Astrocyte (in vitro differentiated cells and primary cell): ENCODE measurements at regions not wholly inside any gene's neighbourhood (a gene's known extent, or its start where the extent isn't known, plus 50 kb on each side); places are given as distances from the start of the nearest gene placed in this dataset.

Source experiments
- DNase-seq: peaks from one replicate; pipeline ENCODE4 v3.0.0-alpha.2; 2010; ENCODE audit warnings: low read depth
- FAIRE-seq: peaks from 2 replicates; lab custom pipeline; 2011; peaks lifted over from hg19 to GRCh38; lab: Jason Lieb, UNC
- H2AFZ ChIP-seq: 2 replicates; pipeline ENCODE4 v1.6.0; 2012; ENCODE audit warnings: low read depth, low read length, inconsistent platforms
- H3K27ac ChIP-seq: 2 replicates; pipeline ENCODE4 v1.5.1; 2011; ENCODE audit warnings: low read depth, low read length, inconsistent platforms
- H3K27me3 ChIP-seq: 2 replicates; pipeline ENCODE4 v1.6.0; 2011; ENCODE audit warnings: low read length, inconsistent platforms; ENCODE audit not compliant: insufficient read depth
- H3K36me3 ChIP-seq: 2 replicates; pipeline ENCODE4 v1.5.1; 2011; ENCODE audit warnings: low read length, inconsistent platforms; ENCODE audit not compliant: insufficient read depth
- H3K4me1 ChIP-seq: 2 replicates; pipeline ENCODE4 v1.5.1; 2011; ENCODE audit warnings: low read length, inconsistent platforms; ENCODE audit not compliant: insufficient read depth
- H3K4me2 ChIP-seq: 2 replicates; pipeline ENCODE4 v1.6.0; 2012; ENCODE audit warnings: low read length, inconsistent platforms
- H3K4me3 ChIP-seq: 2 replicates; pipeline ENCODE4 v1.5.1; 2011; ENCODE audit warnings: low read depth, mild to moderate bottlenecking, low read length, inconsistent platforms; ENCODE audit not compliant: insufficient read depth
- H3K79me2 ChIP-seq: 2 replicates; pipeline ENCODE4 v1.6.0; 2012; ENCODE audit warnings: mild to moderate bottlenecking, low read length, inconsistent platforms; ENCODE audit not compliant: insufficient read depth
- H3K9ac ChIP-seq: 2 replicates; pipeline ENCODE4 v1.6.0; 2012; ENCODE audit warnings: mild to moderate bottlenecking, low read length, inconsistent platforms
- H3K9me3 ChIP-seq: 2 replicates; pipeline ENCODE4 v1.5.1; 2012; ENCODE audit warnings: low read depth, mild to moderate bottlenecking, low read length, inconsistent platforms; ENCODE audit not compliant: insufficient read depth
- H4K20me1 ChIP-seq: 2 replicates; pipeline ENCODE4 v1.6.0; 2012; ENCODE audit warnings: low read length, inconsistent platforms; ENCODE audit not compliant: insufficient read depth
- H3K27ac Mint-ChIP-seq: one replicate; pipeline ENCODE4 v1.8.0; 2021; ENCODE audit warnings: mild to moderate bottlenecking, mixed read lengths; ENCODE audit not compliant: unreplicated experiment
- H3K27me3 Mint-ChIP-seq: one replicate; pipeline ENCODE4 v1.8.0; 2021; ENCODE audit warnings: low read depth, mixed read lengths; ENCODE audit not compliant: unreplicated experiment
- H3K36me3 Mint-ChIP-seq: one replicate; pipeline ENCODE4 v1.8.0; 2021; ENCODE audit warnings: low read depth, mixed read lengths; ENCODE audit not compliant: unreplicated experiment
- H3K4me1 Mint-ChIP-seq: one replicate; pipeline ENCODE4 v1.8.0; 2021; ENCODE audit warnings: low read depth, mixed read lengths; ENCODE audit not compliant: unreplicated experiment
- H3K4me3 Mint-ChIP-seq: one replicate; pipeline ENCODE4 v1.8.0; 2021; ENCODE audit warnings: mild to moderate bottlenecking, moderate library complexity, mixed read lengths; ENCODE audit not compliant: unreplicated experiment
- H3K9me3 Mint-ChIP-seq: one replicate; pipeline ENCODE4 v1.8.0; 2021; ENCODE audit warnings: mild to moderate bottlenecking, mixed read lengths; ENCODE audit not compliant: unreplicated experiment
- CTCF ChIP-seq: IDR thresholded peaks from 2 replicates; pipeline ENCODE4 v1.5.1; 2011; ENCODE audit warnings: low read depth, mild to moderate bottlenecking, inconsistent platforms, low read length, moderate library complexity; ENCODE audit not compliant: insufficient read depth
- EZH2 ChIP-seq: IDR thresholded peaks from 2 replicates; pipeline ENCODE4 v1.6.1; 2012; ENCODE audit warnings: mild to moderate bottlenecking, low read length, inconsistent platforms; ENCODE audit not compliant: insufficient read depth

- Mint-ChIP-seq H3K27ac (no peak overlapping the region), H3K27me3 (no peaks in the 10 kb centered on the region), H3K9me3 (no peaks in the 10 kb centered on the region)
Observed at GRCh38 chr7:13068032-13068431, 380.6 kb downstream of the ARL4A start.

GRCh38 chr7:13069841-13070240, 382.4 kb downstream of the ARL4A start:
- no peak overlapping the region for H3K9ac ChIP-seq
- H3K27me3 ChIP-seq = no peaks in the 10 kb centered on the region
- no peak for TF ChIP-seq EZH2
- no peak for TF ChIP-seq CTCF
- H3K27ac ChIP-seq = no peak overlapping the region
- no peaks in the 10 kb centered on the region for H4K20me1 ChIP-seq
- FAIRE-seq (no peak), DNase-seq (no peak)
- Mint-ChIP-seq H3K9me3 (no peaks in the 10 kb centered on the region), H3K36me3 (no peaks in the 10 kb centered on the region), H3K27me3 (no peaks in the 10 kb centered on the region), H3K4me3 (no peak overlapping the region), H3K27ac (no peak overlapping the region), H3K4me1 (no peaks in the 10 kb centered on the region)
- no peaks in the 10 kb centered on the region for H3K79me2 ChIP-seq
- H3K9me3 ChIP-seq = no peaks in the 10 kb centered on the region
- no peak overlapping the region for H3K4me2 ChIP-seq
- no peak overlapping the region for H3K4me3 ChIP-seq
- no peak overlapping the region for H2AFZ ChIP-seq
- H3K36me3 ChIP-seq = no peaks in the 10 kb centered on the region
- no peaks in the 10 kb centered on the region for H3K4me1 ChIP-seq

More at GRCh38 chr7:13068032-13068431, 380.6 kb downstream of the ARL4A start:
- no peak for TF ChIP-seq CTCF
- no peak for TF ChIP-seq EZH2
- Histone ChIP-seq H3K27ac (no peak overlapping the region), H3K4me1 (no peaks in the 10 kb centered on the region), H4K20me1 (no peaks in the 10 kb centered on the region), H3K9me3 (no peaks in the 10 kb centered on the region), H2AFZ (no peak overlapping the region), H3K79me2 (no peaks in the 10 kb centered on the region), H3K36me3 (no peaks in the 10 kb centered on the region), H3K4me2 (no peak overlapping the region), H3K27me3 (no peaks in the 10 kb centered on the region), H3K4me3 (no peak overlapping the region), H3K9ac (no peak overlapping the region)
- Mint-ChIP-seq H3K4me1 (no peaks in the 10 kb centered on the region), H3K4me3 (no peak overlapping the region), H3K36me3 (no peaks in the 10 kb centered on the region)
- FAIRE-seq = no peak
- no peak for DNase-seq

- Histone ChIP-seq H3K4me1 (peaks cover 2% of the 10 kb centered on the region), H3K4me3 (no peak overlapping the region), H2AFZ (no peak overlapping the region), H3K36me3 (no peaks in the 10 kb centered on the region), H4K20me1 (no peaks in the 10 kb centered on the region), H3K9ac (no peak overlapping the region), H3K9me3 (no peaks in the 10 kb centered on the region), H3K27me3 (no peaks in the 10 kb centered on the region), H3K4me2 (no peak overlapping the region), H3K79me2 (no peaks in the 10 kb centered on the region), H3K27ac (no peak overlapping the region)
- Mint-ChIP-seq H3K4me1 (peaks cover 5% of the 10 kb centered on the region), H3K27me3 (no peaks in the 10 kb centered on the region), H3K27ac (no peak overlapping the region), H3K4me3 (no peak overlapping the region), H3K36me3 (no peaks in the 10 kb centered on the region), H3K9me3 (no peaks in the 10 kb centered on the region)
- FAIRE-seq (no peak), DNase-seq (no peak)
- no peak for TF ChIP-seq CTCF
- TF ChIP-seq EZH2 = no peak
Observed at GRCh38 chr7:13072014-13072413, 384.6 kb downstream of the ARL4A start.
